Right hindlimb (tissue), 1 donor: ENCODE measurements at regions not wholly inside any gene's neighbourhood (a gene's known extent, or its start where the extent isn't known, plus 50 kb on each side); places are given as distances from the start of the nearest gene placed in this dataset.

Experiments
- DNase-seq: peaks from one replicate; pipeline ENCODE4 v3.0.0-alpha.2; 2018

DNA sequence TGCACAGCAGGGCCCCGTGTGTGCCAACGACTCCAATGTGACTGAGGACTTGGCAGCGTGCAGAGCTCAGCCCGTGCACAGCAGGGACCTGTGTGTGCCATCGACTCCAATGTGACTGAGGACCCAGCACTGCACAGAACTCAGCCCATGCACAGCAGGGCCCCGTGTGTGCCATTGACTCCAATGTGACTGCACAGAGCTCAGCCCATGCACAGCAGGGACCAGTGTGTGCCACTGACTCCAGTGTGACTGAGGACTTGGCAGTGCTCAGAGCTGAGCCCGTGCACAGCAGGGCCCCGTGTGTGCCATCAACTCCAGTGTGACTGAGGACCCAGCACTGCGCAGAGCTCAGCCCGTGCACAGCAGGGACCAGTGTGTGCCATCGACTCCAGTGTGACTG is 347.8 kb upstream of the B3GAT1 start:
- DNase-seq: no peak

DNA sequence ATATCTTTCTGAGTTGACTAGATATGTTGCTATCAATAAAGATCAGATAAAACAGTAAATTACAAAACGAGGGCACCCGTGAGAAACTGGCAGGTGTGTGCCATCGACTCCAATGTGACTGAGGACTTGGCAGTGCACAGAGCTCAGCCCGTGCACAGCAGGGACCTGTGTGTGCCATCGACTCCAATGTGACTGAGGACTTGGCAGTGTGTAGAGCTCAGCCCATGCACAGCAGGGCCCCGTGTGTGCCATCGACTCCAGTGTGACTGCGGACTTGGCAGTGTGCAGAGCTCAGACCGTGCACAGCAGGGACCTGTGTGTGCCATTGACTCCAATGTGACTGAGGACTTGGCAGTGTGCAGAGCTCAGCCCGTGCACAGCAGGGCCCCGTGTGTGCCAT is 347.2 kb upstream of the B3GAT1 start:
- DNase-seq: no peak

DNA sequence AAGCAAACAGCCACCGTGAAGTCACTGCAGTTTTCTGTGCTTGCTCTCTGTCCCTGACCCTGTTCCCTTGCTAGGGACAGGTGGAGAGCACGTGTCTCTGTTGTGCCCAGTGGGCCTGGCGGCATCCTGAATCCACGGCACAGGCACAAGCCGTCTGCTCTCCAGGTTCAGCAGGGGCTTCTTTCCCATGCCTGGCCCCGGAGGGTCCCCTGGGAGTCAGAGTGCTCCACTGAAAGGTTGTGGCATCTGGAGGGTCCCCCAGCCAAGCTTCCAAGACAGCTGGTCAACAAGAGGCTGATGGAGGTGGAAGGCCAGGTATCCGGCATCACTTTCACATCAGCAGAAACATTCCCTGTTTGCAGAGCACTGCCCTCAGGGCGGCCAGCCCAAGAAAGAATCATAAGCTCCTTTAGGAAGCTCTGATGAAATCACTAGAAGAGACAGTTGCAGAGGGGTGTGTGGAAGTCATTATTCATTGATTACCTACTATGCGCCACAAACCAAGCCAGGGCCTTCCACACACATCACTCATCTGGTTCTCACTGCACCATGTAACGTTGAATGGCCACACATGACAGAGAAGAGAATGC is 346.4 kb upstream of the B3GAT1 start:
- DNase-seq: no peak

- DNase-seq: no peak
These were observed 345.6 kb upstream of the B3GAT1 start for GRCh38 chr11:134757633-134758032.

GRCh38 chr11:134756811-134757540 is 344.9 kb upstream of the B3GAT1 start:
- no peak for DNase-seq

- DNase-seq: no peak
These were observed 343.5 kb upstream of the B3GAT1 start for GRCh38 chr11:134755535-134755934.

- DNase-seq: no peak
These were observed 342.6 kb upstream of the B3GAT1 start for GRCh38 chr11:134754521-134755198.

GRCh38 chr11:134753771-134754520 is 341.9 kb upstream of the B3GAT1 start:
- DNase-seq: no peak

GRCh38 chr11:134752964-134753770 is 341.1 kb upstream of the B3GAT1 start:
- no peak for DNase-seq

- DNase-seq: no peak
These were observed 340.5 kb upstream of the B3GAT1 start for GRCh38 chr11:134752526-134752925.

DNA sequence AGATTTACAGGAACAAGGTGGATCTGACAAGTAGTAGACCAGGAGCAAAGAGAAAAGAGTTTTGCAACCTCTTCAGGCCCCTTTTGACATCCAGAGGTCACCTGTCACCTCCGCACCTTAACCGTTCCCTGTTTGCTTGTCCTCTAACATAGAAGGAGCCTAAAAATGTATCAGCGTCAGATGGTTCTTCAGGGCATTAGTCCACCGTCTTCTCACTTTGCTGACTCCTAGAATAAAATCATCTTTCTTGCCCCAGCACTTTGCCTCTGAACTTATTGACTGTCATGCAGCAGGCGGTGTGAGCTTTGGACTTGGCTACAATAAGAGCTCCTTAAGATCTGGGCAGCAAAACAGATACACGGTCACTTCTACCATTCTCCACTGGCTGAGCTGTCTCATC is 339.7 kb upstream of the B3GAT1 start:
- DNase-seq: no peak

- no peak for DNase-seq
These were observed 339.1 kb upstream of the B3GAT1 start for GRCh38 chr11:134751031-134751585.

- DNase-seq: no peak
These were observed 338.6 kb upstream of the B3GAT1 start for GRCh38 chr11:134750619-134751018.

DNA sequence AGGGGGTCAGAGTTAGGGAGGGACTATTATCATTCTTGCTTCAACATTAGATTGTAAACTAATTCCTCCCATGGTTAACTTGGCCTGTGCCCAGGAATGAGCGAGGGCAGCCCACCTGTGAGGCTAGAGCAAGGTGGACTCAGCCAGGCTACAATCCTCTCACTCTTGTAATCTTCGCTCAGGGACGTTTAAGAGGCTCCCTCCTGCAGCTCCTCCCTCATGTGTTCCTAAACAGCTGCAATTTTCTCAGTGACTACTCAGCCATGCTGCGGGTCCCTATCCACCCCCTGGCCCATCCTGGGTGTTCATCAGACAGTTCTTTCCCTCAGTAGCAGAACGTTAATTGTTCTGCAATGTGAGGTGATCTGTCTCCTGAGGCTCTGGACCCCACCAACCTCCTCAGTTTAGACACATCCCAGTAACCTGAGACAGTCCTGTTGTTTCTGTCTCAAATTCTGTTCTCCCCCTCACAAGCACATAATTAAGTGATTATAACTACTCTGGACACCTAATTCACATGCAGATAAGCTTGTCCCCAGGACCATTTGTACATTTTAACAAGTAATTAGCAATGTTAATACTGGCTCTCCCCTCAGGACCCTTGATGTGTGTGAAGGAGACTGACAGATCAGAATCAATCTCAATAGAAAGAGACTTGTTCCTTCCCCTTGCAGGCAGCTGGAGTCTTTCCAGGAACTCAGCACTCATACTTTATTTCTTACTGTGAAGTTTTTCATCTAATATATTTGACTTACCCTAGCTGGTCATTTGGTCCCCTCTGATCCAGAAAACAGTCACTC is 337.2 kb upstream of the B3GAT1 start:
- no peak for DNase-seq

DNA sequence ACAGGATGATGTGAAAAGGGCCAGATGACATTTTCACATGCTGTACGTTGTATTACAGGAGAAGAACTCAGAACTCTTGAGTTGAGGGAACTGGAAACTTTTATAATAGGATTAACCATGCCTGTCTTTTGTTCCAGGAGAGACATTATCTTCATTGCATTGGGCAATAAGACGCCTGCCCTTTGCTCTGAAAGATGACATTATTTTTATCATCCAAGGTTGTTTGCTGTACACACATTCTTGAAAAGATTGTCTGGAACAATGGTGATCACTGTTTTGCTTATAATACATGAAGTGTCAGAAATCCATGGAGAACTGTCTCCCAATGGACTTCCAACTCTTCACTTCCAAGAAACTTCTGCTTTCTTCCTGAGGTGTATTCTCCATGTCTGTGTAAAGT is 334.6 kb upstream of the B3GAT1 start:
- DNase-seq: no peak

- DNase-seq: no peak
These were observed 333.4 kb upstream of the B3GAT1 start for GRCh38 chr11:134745456-134745855.

DNA sequence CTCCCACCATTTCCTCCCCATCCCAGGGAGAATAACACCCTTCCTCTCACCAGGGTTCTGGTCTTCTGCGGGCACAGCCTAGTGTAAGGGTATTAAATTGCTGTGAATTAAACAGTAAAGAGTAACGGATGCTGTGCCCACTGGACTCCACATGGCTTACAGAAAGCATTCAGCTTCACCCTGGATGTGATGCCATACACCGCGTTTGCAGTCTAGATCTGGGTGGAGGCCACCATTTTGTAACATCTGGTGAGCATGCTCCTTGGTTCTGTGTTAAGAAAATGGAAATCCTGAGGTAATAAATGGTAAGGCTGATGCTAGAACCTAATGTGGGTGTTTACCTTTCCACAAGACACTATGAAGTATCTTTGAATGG is 331.8 kb upstream of the B3GAT1 start:
- DNase-seq: no peak

DNA sequence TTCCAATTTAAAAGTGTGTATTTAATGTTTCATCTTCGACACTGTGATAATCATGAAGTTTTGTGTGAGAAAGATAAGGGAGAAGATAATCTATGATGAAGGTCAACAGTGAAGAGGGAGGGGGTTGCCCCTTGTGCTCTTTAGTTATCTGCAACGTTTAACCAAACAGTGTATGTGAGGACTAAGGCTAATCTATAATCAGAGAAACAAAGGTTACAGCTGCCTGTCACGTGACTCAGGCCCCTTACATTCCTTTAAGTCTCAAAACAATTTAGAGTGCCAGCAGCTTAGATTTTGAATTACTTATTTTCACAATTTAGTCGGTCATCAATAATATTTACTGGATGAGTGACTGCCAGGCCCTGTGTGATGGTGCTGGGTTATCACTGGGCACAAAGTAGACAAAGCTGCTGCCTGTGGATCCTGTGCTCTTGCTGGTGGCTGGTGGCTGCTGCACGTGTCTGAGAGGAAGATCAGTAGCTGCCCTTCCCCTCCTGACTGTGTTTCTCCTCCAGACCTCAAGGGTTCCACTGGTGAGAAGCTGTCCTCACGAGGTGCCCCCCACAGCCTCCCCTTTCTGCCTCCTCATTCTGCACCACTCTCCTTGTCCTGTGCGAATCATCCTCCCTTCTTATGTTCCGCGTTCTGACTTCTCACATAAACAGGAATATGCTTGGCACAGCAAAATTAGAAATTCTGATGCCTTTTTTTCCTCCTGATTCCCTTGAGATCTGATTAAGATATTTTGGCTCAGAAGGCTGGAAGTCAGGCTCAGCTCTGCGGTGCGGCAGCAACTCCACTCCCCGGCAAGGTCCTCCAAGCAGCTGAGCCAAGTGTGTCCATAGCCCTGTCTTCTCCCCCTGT is 331.1 kb upstream of the B3GAT1 start:
- DNase-seq: no peak

DNA sequence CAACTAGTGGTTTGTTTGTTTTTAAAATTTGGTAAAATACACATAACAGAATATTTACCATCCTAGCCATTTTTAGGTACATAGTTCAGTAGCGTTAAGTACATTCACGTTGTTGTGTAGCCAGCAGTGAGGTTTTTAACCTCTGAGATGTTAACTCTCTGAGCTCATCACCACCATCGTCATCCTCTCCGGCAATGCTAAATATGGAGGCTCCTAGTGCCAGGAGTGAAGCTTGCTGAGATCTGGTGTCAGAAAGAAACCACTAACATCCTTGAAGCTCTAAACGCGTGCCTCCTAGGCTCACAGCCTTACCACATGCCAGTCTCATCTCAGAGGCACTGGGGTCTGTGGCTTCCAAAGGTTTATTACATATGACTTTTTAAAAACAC is 330.2 kb upstream of the B3GAT1 start:
- no peak for DNase-seq

DNA sequence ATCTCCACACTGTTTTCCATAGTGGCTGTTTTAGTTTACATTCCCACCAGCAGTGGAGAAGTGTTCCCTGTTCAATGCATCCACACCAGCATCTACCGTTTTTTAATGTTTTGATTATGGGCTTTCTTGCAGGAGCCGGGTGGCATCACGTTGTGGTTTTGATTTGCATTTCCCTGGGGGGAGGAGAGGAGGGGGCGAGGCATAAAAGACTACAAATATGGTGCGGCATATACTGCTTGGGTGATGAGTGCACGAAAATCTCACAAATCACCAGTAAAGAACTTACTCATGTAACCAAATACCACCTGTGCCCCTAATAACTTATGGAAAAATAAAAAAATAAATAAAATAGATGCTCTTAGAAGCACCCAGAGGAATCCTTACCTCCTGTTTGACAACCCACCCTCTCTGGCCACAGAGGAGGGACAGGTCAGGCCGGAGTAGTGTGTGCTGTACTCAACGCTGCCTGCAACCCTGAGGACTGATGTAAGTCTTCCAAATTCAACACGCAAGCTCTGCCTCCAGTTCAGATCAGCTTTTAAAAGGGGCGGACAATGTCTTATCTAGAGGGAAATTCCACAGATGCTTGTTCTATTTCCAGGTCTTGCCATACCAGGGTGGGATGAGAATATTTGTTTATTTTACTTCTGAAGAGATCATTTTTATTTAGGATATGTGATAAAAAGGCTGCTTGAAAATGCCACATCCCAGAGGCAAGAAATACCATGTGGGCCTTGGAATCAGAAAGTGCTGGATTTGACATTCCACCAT is 329.6 kb upstream of the B3GAT1 start:
- DNase-seq: no peak
